OCI-LY1 (cell line): ENCODE measurements at regions not wholly inside any gene's neighbourhood (a gene's known extent, or its start where the extent isn't known, plus 50 kb on each side); places are given as distances from the start of the nearest gene placed in this dataset.

Experiments
- CTCF ChIP-seq: fragments of 200-600 bp; sonication (generic), shearing (Covaris generic); IDR thresholded peaks from 2 replicates; pipeline ENCODE4 v1.5.1; 2017; ENCODE audit warnings: mild to moderate bottlenecking, antibody characterized with exemption, low read length, moderate library complexity, mixed read lengths
- EZH2 ChIP-seq: fragments of 200-600 bp; sonication (generic), shearing (Covaris generic); IDR thresholded peaks from 2 replicates; pipeline ENCODE4 v1.8.0; 2017; ENCODE audit warnings: borderline replicate concordance, mixed run types, mild to moderate bottlenecking, antibody characterized with exemption, low read length, moderate library complexity, mixed read lengths

- TF ChIP-seq CTCF = no peak
- TF ChIP-seq EZH2 = no peak
These were observed 361.6 kb upstream of the MAP2 start for GRCh38 chr2:209062210-209062609.
